ENCODE measurements at regions not wholly inside any gene's neighbourhood (a gene's known extent, or its start where the extent isn't known, plus 50 kb on each side); places are given as distances from the start of the nearest gene placed in this dataset.

GRCh38 chr12:4223273-4223845, 50.2 kb upstream of the CCND2 start:
- Histone ChIP-seq H3K36me3 (ENCODE audit: low read depth, missing control alignments) (no peaks in the 10 kb centered on the region), H3K27me3 (no peaks in the 10 kb centered on the region), H3K4me1 (peaks cover 11% of the 10 kb centered on the region), H3K4me3 (no peak overlapping the region), H3K9me3 (no peaks in the 10 kb centered on the region), H3K27ac (no peak overlapping the region)
- 67 to 88% methylated on average over 4 of the region's 4 CpGs for WGBS, 2 donors
- intact Hi-C loops (cut with DNase I; ENCODE audit: low total_unique reads): no loop called here
- TF ChIP-seq POLR2A (IDR thresholded peaks at IDR 0.05) (no peak), CTCF (IDR thresholded peaks at IDR 0.05) (no peak)
- DNase-seq: no peak

- Histone ChIP-seq H3K4me1 (no peaks in the 10 kb centered on the region), H3K27ac (no peak overlapping the region), H3K36me3 (ENCODE audit: low read depth, missing control alignments) (no peaks in the 10 kb centered on the region), H3K4me3 (no peak overlapping the region), H3K27me3 (no peaks in the 10 kb centered on the region), H3K9me3 (no peaks in the 10 kb centered on the region)
- intact Hi-C loops (cut with DNase I; ENCODE audit: low total_unique reads): no loop called here
- DNase-seq: no peak
- no peak for TF ChIP-seq CTCF (IDR thresholded peaks at IDR 0.05)
- TF ChIP-seq POLR2A (IDR thresholded peaks at IDR 0.05): no peak
These were observed 52.3 kb upstream of the CCND2 start for GRCh38 chr12:4221258-4221620.

GRCh38 chr12:4220536-4221257, 52.9 kb upstream of the CCND2 start:
- WGBS, 2 donors: 84 to 87% methylated on average over 7 of the region's 7 CpGs

GRCh38 chr12:4217091-4217490, 56.5 kb upstream of the CCND2 start:
- TF ChIP-seq POLR2A (IDR thresholded peaks at IDR 0.05) (no peak), CTCF (IDR thresholded peaks at IDR 0.05) (no peak)
- no peak for DNase-seq
- no peak overlapping the region for H3K27ac ChIP-seq
- intact Hi-C loops (cut with DNase I; ENCODE audit: low total_unique reads): no loop called here
- H3K36me3 ChIP-seq (ENCODE audit: low read depth, missing control alignments): no peaks in the 10 kb centered on the region
- no peaks in the 10 kb centered on the region for H3K27me3 ChIP-seq
- no peaks in the 10 kb centered on the region for H3K4me1 ChIP-seq
- 83 to 85% methylated on average over 6 of the region's 6 CpGs for WGBS, 2 donors
- no peak overlapping the region for H3K4me3 ChIP-seq
- no peaks in the 10 kb centered on the region for H3K9me3 ChIP-seq

More at GRCh38 chr12:4220536-4221257, 52.9 kb upstream of the CCND2 start:
- Histone ChIP-seq H3K4me3 (no peak overlapping the region), H3K9me3 (no peaks in the 10 kb centered on the region), H3K27ac (no peak overlapping the region), H3K36me3 (ENCODE audit: low read depth, missing control alignments) (no peaks in the 10 kb centered on the region), H3K27me3 (no peaks in the 10 kb centered on the region), H3K4me1 (no peaks in the 10 kb centered on the region)
- DNase-seq: no peak
- intact Hi-C loops (cut with DNase I; ENCODE audit: low total_unique reads): no loop called here
- TF ChIP-seq CTCF (IDR thresholded peaks at IDR 0.05): no peak
- no peak for TF ChIP-seq POLR2A (IDR thresholded peaks at IDR 0.05)

Data from testis (tissue), 2 donors.